ENCODE measurements at regions not wholly inside any gene's neighbourhood (a gene's known extent, or its start where the extent isn't known, plus 50 kb on each side); places are given as distances from the start of the nearest gene placed in this dataset. TPM values are rescaled to one million over a fixed set of nuclear protein-coding genes. Genes with fewer than 3 reads are reported as not detected.
"Not testable (repeated sequence)": the region's sequence is repeated elsewhere in the genome, so short reads cannot be mapped to it uniquely, and the experiment has no call there.

- ATAC-seq (no peak), DNase-seq (ENCODE audit: low read depth, low spot score) (no peak)
- no peak overlapping the region for H3K4me3 ChIP-seq (ENCODE audit: low read depth in 2 of 2, low read length in 2 of 2)
- no peaks in the 10 kb centered on the region for H3K27me3 ChIP-seq (ENCODE audit: control insufficient read depth, insufficient read depth, low read length)
- intact Hi-C loops (cut with micrococcal nuclease; ENCODE audit: unreplicated experiment) = no loop called here
- no TSS peak for BruUV-seq (replicated peaks)
- no peaks in the 10 kb centered on the region; the same call in 1 of the 2 replicates for H3K36me3 ChIP-seq (ENCODE audit: control insufficient read depth, insufficient read depth, low read length)
- in situ Hi-C loops (cut with HindIII; ENCODE audit: low pct_unique_long_range_greater_than_20kb, low sequenced_read_pairs) = no loop called here
- no peaks in the 10 kb centered on the region for H3K4me1 ChIP-seq (ENCODE audit: control insufficient read depth, insufficient read depth, low read length)
- ChIA-PET CTCF (no interaction called here), POLR2A (no interaction called here)
- H3K9me3 ChIP-seq (ENCODE audit: control insufficient read depth, insufficient read depth, low read depth, low read length) = no peaks in the 10 kb centered on the region
- no peak overlapping the region for H3K27ac ChIP-seq (ENCODE audit: low read length)
- TF ChIP-seq POLR2AphosphoS5 (IDR thresholded peaks at IDR 0.05; ENCODE audit: low read depth, low read length) = no peak
- no peak for TF ChIP-seq SIN3A (IDR thresholded peaks at IDR 0.05; ENCODE audit: borderline replicate concordance, insufficient read depth, low read depth, low read length)
- TF ChIP-seq CTCF (IDR thresholded peaks at IDR 0.05) = no peak
- TF ChIP-seq, protein P1, sequence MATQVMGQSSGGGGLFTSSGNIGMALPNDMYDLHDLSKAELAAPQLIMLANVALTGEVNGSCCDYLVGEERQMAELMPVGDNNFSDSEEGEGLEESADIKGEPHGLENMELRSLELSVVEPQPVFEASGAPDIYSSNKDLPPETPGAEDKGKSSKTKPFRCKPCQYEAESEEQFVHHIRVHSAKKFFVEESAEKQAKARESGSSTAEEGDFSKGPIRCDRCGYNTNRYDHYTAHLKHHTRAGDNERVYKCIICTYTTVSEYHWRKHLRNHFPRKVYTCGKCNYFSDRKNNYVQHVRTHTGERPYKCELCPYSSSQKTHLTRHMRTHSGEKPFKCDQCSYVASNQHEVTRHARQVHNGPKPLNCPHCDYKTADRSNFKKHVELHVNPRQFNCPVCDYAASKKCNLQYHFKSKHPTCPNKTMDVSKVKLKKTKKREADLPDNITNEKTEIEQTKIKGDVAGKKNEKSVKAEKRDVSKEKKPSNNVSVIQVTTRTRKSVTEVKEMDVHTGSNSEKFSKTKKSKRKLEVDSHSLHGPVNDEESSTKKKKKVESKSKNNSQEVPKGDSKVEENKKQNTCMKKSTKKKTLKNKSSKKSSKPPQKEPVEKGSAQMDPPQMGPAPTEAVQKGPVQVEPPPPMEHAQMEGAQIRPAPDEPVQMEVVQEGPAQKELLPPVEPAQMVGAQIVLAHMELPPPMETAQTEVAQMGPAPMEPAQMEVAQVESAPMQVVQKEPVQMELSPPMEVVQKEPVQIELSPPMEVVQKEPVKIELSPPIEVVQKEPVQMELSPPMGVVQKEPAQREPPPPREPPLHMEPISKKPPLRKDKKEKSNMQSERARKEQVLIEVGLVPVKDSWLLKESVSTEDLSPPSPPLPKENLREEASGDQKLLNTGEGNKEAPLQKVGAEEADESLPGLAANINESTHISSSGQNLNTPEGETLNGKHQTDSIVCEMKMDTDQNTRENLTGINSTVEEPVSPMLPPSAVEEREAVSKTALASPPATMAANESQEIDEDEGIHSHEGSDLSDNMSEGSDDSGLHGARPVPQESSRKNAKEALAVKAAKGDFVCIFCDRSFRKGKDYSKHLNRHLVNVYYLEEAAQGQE (IDR thresholded peaks at IDR 0.05; ENCODE audit: insufficient read depth in 1 of 2, low read depth in 2 of 2, low read length in 1 of 2) = no peak
- TF ChIP-seq TCF7L2 (IDR thresholded peaks at IDR 0.05; ENCODE audit: low read depth, low read length) = no peak
These were observed 143.8 kb downstream of the AVL9 start for GRCh38 chr7:32639122-32639521.

DNA sequence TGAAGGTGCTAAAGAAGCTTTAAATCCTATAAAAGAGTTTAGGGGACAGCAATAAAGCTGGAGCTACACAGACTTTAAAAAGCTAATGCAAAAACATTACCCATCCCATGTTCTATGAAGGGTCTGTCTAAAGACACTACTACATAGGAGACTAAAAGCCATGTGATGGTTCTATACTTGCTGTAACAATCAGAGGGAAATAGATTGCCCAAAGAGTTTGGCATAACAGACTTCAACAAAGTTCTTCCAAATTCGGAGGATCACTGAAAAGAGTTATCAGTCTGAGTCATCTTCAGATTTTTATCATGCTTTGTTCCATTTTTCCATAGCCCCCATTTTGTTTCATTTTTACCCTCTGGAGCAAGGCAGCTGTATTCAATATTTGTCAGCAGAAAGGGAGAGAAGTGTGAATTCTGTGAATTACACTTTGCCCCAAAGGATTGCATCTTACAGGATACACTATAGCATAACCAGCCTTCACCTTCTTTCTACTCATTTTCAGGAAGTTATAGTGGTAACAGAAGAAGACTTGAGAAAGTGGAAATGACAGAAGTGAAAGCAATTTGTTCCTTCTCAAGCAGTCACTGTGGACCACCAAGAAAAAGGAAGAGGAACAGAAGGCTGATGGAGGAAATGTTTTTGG, 143.3 kb downstream of the AVL9 start:
- H3K4me3 ChIP-seq (ENCODE audit: low read depth in 2 of 2, low read length in 2 of 2); H3K4me1 ChIP-seq (ENCODE audit: control insufficient read depth, insufficient read depth, low read length); H3K27me3 ChIP-seq (ENCODE audit: control insufficient read depth, insufficient read depth, low read length); H3K9me3 ChIP-seq (ENCODE audit: control insufficient read depth, insufficient read depth, low read depth, low read length); BruUV-seq (replicated peaks); CTCF ChIA-PET; DNase-seq (ENCODE audit: low read depth, low spot score); in situ Hi-C loops (cut with HindIII; ENCODE audit: low pct_unique_long_range_greater_than_20kb, low sequenced_read_pairs); ATAC-seq; intact Hi-C loops (cut with micrococcal nuclease; ENCODE audit: unreplicated experiment); H3K36me3 ChIP-seq (ENCODE audit: control insufficient read depth, insufficient read depth, low read length); POLR2A ChIA-PET: not testable (repeated sequence)
- H3K27ac ChIP-seq (ENCODE audit: low read length) = 0 out of 2 replicates have a peak overlapping the region, but pooled peaks have one; percentile 23

Small RNA genes in the stretch of these regions (microRNA-seq; reads per million reads assigned to microRNA genes)
- not detected for gene MIR550A2 (ENCODE audit: unreplicated experiment)
- gene MIR550B2 (ENCODE audit: unreplicated experiment) = not detected

Measured in Panc1 (cell line).